Activated naive CD8-positive, alpha-beta T cell treated with anti-CD3 and anti-CD28 coated beads for 36 hours (primary cell): ENCODE measurements at regions not wholly inside any gene's neighbourhood (a gene's known extent, or its start where the extent isn't known, plus 50 kb on each side); places are given as distances from the start of the nearest gene placed in this dataset.
"Not testable (repeated sequence)": the region's sequence is repeated elsewhere in the genome, so short reads cannot be mapped to it uniquely, and the experiment has no call there.

Experiments
- DNase-seq: peaks from one replicate; pipeline ENCODE4 v3.0.0; 2021
- H3K27ac Mint-ChIP-seq: one replicate; pipeline ENCODE4 v1.8.0; 2022; ENCODE audit warnings: mild to moderate bottlenecking, moderate library complexity, mixed read lengths
- H3K27me3 Mint-ChIP-seq: one replicate; pipeline ENCODE4 v1.8.0; 2022; ENCODE audit warnings: mild to moderate bottlenecking, mixed read lengths
- H3K36me3 Mint-ChIP-seq: one replicate; pipeline ENCODE4 v1.8.0; 2021; ENCODE audit warnings: mild to moderate bottlenecking, mixed read lengths
- H3K4me1 Mint-ChIP-seq: one replicate; pipeline ENCODE4 v1.8.0; 2021; ENCODE audit warnings: mixed read lengths
- H3K4me3 Mint-ChIP-seq: one replicate; pipeline ENCODE4 v1.8.0; 2022; ENCODE audit warnings: mild to moderate bottlenecking, moderate library complexity, mixed read lengths
- H3K9me3 Mint-ChIP-seq: one replicate; pipeline ENCODE4 v1.8.0; 2022; ENCODE audit warnings: mixed read lengths

- no peak overlapping the region for H3K4me3 Mint-ChIP-seq
- H3K27ac Mint-ChIP-seq: no peak overlapping the region
- peaks cover 3% of the 10 kb centered on the region for H3K9me3 Mint-ChIP-seq
- no peaks in the 10 kb centered on the region for H3K27me3 Mint-ChIP-seq
- no peaks in the 10 kb centered on the region for H3K36me3 Mint-ChIP-seq
- no peak for DNase-seq
- H3K4me1 Mint-ChIP-seq: no peaks in the 10 kb centered on the region
Observed at GRCh38 chr10:81179324-81179723, 641.6 kb downstream of the SH2D4B start.

- no peak for DNase-seq
- H3K4me3 Mint-ChIP-seq: no peak overlapping the region
- no peaks in the 10 kb centered on the region for H3K36me3 Mint-ChIP-seq
- no peak overlapping the region for H3K27ac Mint-ChIP-seq
- no peaks in the 10 kb centered on the region for H3K27me3 Mint-ChIP-seq
- H3K4me1 Mint-ChIP-seq: no peaks in the 10 kb centered on the region
- H3K9me3 Mint-ChIP-seq: peaks cover 3% of the 10 kb centered on the region
Observed at GRCh38 chr10:81179805-81180452, 642.2 kb downstream of the SH2D4B start.

GRCh38 chr10:81182296-81182695, 644.6 kb downstream of the SH2D4B start:
- H3K27me3 Mint-ChIP-seq: no peaks in the 10 kb centered on the region
- no peaks in the 10 kb centered on the region for H3K9me3 Mint-ChIP-seq
- H3K4me1 Mint-ChIP-seq: no peaks in the 10 kb centered on the region
- no peak overlapping the region for H3K4me3 Mint-ChIP-seq
- H3K27ac Mint-ChIP-seq: no peak overlapping the region
- H3K36me3 Mint-ChIP-seq: no peaks in the 10 kb centered on the region
- DNase-seq: no peak

- no peaks in the 10 kb centered on the region for H3K36me3 Mint-ChIP-seq
- H3K27ac Mint-ChIP-seq: no peak overlapping the region
- no peak overlapping the region for H3K4me3 Mint-ChIP-seq
- peaks cover 1% of the 10 kb centered on the region for H3K9me3 Mint-ChIP-seq
- no peaks in the 10 kb centered on the region for H3K27me3 Mint-ChIP-seq
- H3K4me1 Mint-ChIP-seq: no peaks in the 10 kb centered on the region
- DNase-seq: no peak
Observed at GRCh38 chr10:81192221-81192788, 654.6 kb downstream of the SH2D4B start.

- no peak overlapping the region for H3K27ac Mint-ChIP-seq
- no peaks in the 10 kb centered on the region for H3K4me1 Mint-ChIP-seq
- H3K36me3 Mint-ChIP-seq: no peaks in the 10 kb centered on the region
- H3K27me3 Mint-ChIP-seq: no peaks in the 10 kb centered on the region
- H3K4me3 Mint-ChIP-seq: no peak overlapping the region
- no peak for DNase-seq
- H3K9me3 Mint-ChIP-seq: peaks cover 1% of the 10 kb centered on the region
Observed at GRCh38 chr10:81200801-81201200, 663.1 kb downstream of the SH2D4B start.

- not testable (repeated sequence) for H3K27ac Mint-ChIP-seq, H3K4me1 Mint-ChIP-seq, H3K36me3 Mint-ChIP-seq, H3K27me3 Mint-ChIP-seq, DNase-seq, H3K9me3 Mint-ChIP-seq, H3K4me3 Mint-ChIP-seq
Observed at GRCh38 chr10:81207359-81207758, 667.6 kb upstream of the NRG3 start.

- Mint-ChIP-seq H3K27me3 (no peaks in the 10 kb centered on the region), H3K36me3 (no peaks in the 10 kb centered on the region), H3K4me3 (no peak overlapping the region), H3K9me3 (no peaks in the 10 kb centered on the region), H3K27ac (no peak overlapping the region), H3K4me1 (no peaks in the 10 kb centered on the region)
- no peak for DNase-seq
Observed at GRCh38 chr10:81213370-81213769, 661.6 kb upstream of the NRG3 start.

- no peaks in the 10 kb centered on the region for H3K4me1 Mint-ChIP-seq
- no peak overlapping the region for H3K27ac Mint-ChIP-seq
- no peaks in the 10 kb centered on the region for H3K27me3 Mint-ChIP-seq
- H3K36me3 Mint-ChIP-seq: no peaks in the 10 kb centered on the region
- DNase-seq: no peak
- no peaks in the 10 kb centered on the region for H3K9me3 Mint-ChIP-seq
- no peak overlapping the region for H3K4me3 Mint-ChIP-seq
Observed at GRCh38 chr10:81215498-81215897, 659.5 kb upstream of the NRG3 start.

- Mint-ChIP-seq H3K4me3 (no peak overlapping the region), H3K36me3 (no peaks in the 10 kb centered on the region), H3K27ac (no peak overlapping the region), H3K27me3 (no peaks in the 10 kb centered on the region), H3K9me3 (no peaks in the 10 kb centered on the region), H3K4me1 (no peaks in the 10 kb centered on the region)
- no peak for DNase-seq
Observed at GRCh38 chr10:81216949-81217348, 658.0 kb upstream of the NRG3 start.

GRCh38 chr10:81218307-81218706, 656.7 kb upstream of the NRG3 start:
- Mint-ChIP-seq H3K4me1 (no peaks in the 10 kb centered on the region), H3K36me3 (no peaks in the 10 kb centered on the region), H3K9me3 (peaks cover 2% of the 10 kb centered on the region), H3K27ac (no peak overlapping the region), H3K27me3 (no peaks in the 10 kb centered on the region), H3K4me3 (no peak overlapping the region)
- no peak for DNase-seq

- no peak overlapping the region for H3K4me3 Mint-ChIP-seq
- DNase-seq: no peak
- no peaks in the 10 kb centered on the region for H3K36me3 Mint-ChIP-seq
- H3K27me3 Mint-ChIP-seq: no peaks in the 10 kb centered on the region
- no peaks in the 10 kb centered on the region for H3K4me1 Mint-ChIP-seq
- no peak overlapping the region for H3K27ac Mint-ChIP-seq
- peaks cover 2% of the 10 kb centered on the region for H3K9me3 Mint-ChIP-seq
Observed at GRCh38 chr10:81219758-81220157, 655.2 kb upstream of the NRG3 start.

GRCh38 chr10:81248886-81249285, 626.1 kb upstream of the NRG3 start:
- no peaks in the 10 kb centered on the region for H3K27me3 Mint-ChIP-seq
- H3K36me3 Mint-ChIP-seq: no peaks in the 10 kb centered on the region
- no peak overlapping the region for H3K27ac Mint-ChIP-seq
- H3K4me1 Mint-ChIP-seq: no peaks in the 10 kb centered on the region
- H3K9me3 Mint-ChIP-seq: no peaks in the 10 kb centered on the region
- no peak for DNase-seq
- H3K4me3 Mint-ChIP-seq: no peak overlapping the region

GRCh38 chr10:81251457-81252115, 623.4 kb upstream of the NRG3 start:
- H3K9me3 Mint-ChIP-seq: no peaks in the 10 kb centered on the region

GRCh38 chr10:81264991-81265390, 610.0 kb upstream of the NRG3 start:
- not testable (repeated sequence) for H3K4me3 Mint-ChIP-seq, H3K27me3 Mint-ChIP-seq, H3K27ac Mint-ChIP-seq, H3K9me3 Mint-ChIP-seq, H3K36me3 Mint-ChIP-seq, H3K4me1 Mint-ChIP-seq, DNase-seq

More at GRCh38 chr10:81251457-81252115, 623.4 kb upstream of the NRG3 start:
- H3K27ac Mint-ChIP-seq: no peak overlapping the region
- H3K36me3 Mint-ChIP-seq: no peaks in the 10 kb centered on the region
- no peak overlapping the region for H3K4me3 Mint-ChIP-seq
- H3K27me3 Mint-ChIP-seq: no peaks in the 10 kb centered on the region
- no peak for DNase-seq
- no peaks in the 10 kb centered on the region for H3K4me1 Mint-ChIP-seq

- no peak for DNase-seq
- H3K36me3 Mint-ChIP-seq: no peaks in the 10 kb centered on the region
- H3K27ac Mint-ChIP-seq: no peak overlapping the region
- H3K9me3 Mint-ChIP-seq: peaks cover 1% of the 10 kb centered on the region
- H3K27me3 Mint-ChIP-seq: no peaks in the 10 kb centered on the region
- no peak overlapping the region for H3K4me3 Mint-ChIP-seq
- no peaks in the 10 kb centered on the region for H3K4me1 Mint-ChIP-seq
Observed at GRCh38 chr10:81270051-81270450, 604.9 kb upstream of the NRG3 start.
